ENCODE measurements at regions not wholly inside any gene's neighbourhood (a gene's known extent, or its start where the extent isn't known, plus 50 kb on each side); places are given as distances from the start of the nearest gene placed in this dataset.

- no peak for DNase-seq
These were observed 890.5 kb downstream of the JRKL start for GRCh38 chr11:97280347-97280746.

DNA sequence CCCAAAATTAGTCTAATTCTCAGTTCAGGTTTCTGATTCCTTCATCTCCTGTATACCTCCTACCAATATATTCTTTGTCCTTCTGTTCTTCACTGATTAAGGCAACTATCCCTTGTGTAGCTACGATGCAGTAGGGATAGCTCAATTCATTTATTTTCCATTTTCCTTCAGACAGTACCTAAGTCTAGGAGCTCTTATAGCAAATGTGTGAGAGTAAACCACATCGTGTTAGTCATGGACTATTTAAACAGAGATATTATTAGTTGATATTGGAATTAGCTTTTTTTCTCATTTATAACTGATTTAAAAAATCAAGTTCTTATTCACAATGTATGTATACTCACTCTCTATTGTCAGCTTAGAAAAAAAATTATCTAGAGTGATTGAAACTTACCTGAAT is 900.0 kb downstream of the JRKL start:
- no peak for DNase-seq

DNA sequence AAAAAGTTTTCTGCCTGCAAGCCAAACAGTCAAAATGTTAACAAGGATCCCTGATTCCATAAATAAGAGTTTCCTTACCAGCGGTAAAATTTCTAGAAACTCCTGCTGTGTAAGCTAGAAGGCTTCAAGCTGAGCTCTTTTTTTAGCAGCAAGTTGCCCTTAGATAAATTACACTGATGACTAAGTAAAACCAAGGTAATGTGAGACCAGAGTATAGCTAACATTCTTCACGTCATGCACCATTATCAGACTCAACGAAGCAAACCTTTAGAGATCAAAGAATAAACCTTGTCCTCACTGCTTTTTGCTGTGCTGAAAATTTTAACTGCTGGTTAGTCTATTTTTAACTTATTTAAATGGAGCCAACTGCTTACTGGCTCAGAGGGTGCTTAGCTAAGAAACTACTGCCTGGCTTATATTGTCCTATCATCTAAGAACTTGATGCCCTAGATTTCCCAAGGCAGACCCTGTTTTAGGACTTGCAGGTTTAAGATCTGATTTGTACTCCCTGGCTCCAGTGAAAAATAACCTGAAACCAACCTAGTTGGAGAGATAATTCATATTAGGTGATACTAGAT is 900.7 kb downstream of the JRKL start:
- DNase-seq: peak; percentile 38

GRCh38 chr11:97296301-97296700 is 906.5 kb downstream of the JRKL start:
- DNase-seq: no peak

DNA sequence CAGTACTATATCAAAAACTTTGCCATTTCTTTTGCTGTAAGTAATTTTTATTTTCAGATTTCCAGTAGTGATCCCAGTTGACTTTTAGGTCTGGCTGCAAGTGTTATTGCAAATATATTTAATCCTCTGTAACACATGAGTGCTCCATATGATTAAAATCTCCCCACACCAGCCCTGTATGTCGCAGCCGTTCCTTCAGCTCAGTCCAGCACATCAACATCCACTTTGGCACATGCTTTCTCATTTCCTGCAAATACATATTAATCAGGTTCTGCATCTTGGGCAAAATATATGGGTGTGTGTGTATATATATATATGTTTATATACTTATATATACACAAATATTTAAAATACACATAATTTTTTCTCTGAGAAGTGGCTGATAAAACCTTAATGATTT is 919.5 kb downstream of the JRKL start:
- no peak for DNase-seq

DNA sequence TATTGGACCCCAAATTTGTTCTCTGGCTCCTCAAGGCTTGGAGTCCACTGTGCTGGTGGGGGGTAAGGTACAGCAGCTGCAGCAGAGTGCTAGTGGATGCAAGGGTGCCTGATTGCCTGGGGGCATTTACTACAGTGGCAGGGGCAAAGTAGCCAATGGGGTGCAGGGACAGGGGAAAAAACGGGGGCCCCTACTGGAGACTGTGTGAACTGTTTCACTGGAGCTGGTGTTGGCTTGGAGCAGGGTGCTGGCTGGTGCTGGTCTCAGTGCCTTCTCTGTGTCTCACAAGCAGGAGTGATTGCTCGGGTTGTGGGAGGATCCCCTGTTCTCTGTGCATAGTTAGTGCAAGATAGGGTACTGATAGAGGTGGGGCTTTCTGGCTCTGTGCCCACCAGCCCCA is 935.9 kb downstream of the JRKL start:
- no peak for DNase-seq

DNA sequence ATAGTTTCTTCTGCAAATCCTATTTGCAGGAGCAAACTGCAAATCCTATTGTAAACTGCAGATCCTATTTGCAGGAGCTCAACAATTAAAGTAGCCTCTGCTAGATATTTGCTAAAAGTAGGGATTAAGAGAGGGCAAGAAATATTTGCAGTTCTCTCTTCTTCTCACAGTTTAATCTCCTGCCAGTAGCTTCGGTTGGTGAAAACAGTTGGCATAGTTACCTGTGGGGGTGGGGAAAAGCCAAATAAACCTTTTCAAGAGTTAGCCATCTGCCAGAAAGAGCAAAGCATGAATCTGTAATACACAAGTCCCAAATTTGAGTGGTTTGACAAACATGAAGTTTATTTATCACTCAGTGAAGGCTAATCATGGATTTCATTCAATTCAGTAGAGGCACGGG is 942.5 kb downstream of the JRKL start:
- no peak for DNase-seq

GRCh38 chr11:97336064-97336463 is 946.3 kb downstream of the JRKL start:
- no peak for DNase-seq

GRCh38 chr11:97345032-97345431 is 955.2 kb downstream of the JRKL start:
- DNase-seq: no peak

GRCh38 chr11:97349201-97349600 is 959.4 kb downstream of the JRKL start:
- DNase-seq: no peak

DNA sequence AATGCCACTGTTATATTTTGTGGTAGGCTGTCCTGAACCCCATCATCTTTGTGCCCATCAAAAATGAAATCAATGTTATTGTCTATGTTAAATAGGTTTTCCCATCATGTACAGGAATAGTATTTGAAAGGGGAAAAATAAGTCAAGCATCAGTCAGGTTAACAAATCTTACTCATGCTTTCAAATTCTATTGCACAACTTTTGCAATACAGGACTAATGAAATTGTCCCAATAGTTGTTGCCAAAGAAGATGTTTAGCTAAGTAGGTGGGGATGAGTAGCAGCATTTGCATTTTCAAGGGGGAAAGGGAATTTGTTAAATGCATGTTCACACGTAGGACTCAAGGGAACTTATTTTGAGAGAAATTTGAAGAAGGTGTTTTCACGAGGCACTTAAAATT is 962.1 kb downstream of the JRKL start:
- DNase-seq: no peak

DNA sequence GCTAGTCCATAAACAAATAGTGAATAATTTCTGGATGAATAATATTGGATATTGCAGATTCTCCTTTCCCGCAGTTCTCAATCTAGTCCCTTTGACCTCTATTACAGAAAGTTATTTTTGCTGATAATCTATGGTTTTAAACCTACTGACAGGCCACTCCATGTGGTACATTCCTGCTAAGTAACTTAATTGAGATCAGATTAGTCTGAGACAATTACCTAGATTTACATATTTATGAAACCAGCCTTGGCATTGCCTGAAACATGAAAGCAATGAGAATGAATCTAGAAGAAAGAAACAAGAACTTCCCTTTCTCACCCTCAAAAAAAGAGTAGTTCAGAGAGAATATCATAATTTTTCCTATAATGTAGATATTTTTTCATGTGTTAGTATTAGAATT is 964.2 kb downstream of the JRKL start:
- no peak for DNase-seq

DNA sequence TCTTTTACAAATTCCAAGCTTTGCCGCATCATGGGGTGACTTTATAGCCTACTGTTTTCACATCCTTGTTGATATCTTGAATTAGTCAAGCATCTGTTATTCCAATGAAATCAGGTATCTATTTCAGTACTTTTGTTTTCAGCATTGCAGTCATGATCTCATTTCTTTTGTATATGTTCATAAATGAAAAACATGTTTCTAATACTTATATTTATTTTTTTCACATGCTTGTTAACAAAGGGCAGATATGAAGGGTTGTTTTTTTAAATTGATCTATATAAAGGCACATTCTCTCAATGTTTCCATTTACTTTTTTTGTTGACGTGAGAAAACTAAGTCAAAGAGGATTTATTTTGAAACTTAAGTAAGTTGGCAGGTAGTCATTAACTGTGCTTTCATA is 964.8 kb downstream of the JRKL start:
- DNase-seq: no peak

DNA sequence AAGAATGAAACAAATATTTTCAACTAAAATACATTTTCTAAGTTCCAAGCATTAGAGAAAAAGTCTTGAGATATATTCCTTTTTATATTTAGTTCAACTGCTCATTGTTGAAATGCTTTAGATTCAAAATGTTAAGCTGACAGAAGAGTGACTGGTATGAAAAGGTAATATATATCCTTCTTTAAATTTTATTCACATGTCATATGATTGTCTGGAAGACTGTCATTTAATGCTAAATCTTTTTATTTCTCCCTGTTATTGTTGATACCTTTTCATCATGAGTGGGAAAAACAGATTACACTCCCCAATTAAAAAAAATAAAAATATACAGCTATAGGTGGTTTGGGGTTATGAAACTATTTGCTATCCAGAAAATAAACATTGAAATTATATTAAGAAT is 965.4 kb downstream of the JRKL start:
- no peak for DNase-seq

DNA sequence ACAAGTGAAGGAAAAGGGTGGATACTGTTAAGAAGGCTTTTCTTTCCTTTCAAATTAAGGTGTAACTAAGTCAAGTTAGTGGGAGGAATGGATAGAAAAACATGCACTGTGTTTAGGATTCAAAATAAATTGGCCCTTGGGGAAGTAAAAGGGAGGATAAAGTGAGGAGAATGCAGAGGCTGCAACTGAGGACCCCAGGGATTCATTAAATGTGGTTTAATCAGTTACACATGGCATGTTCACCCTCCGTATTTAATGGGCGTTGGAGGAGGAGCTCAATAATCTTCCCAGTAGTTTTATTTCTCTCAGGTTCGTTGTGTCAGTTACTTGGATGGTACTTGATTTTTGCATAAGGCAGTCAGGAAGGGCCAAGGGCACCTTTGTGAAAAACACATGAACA is 966.3 kb downstream of the JRKL start:
- peak; percentile 15 for DNase-seq

GRCh38 chr11:97359016-97359415 is 969.2 kb downstream of the JRKL start:
- no peak for DNase-seq

- DNase-seq: no peak
These were observed 972.1 kb downstream of the JRKL start for GRCh38 chr11:97361812-97362378.

GRCh38 chr11:97363331-97363730 is 973.5 kb downstream of the JRKL start:
- DNase-seq: no peak

GRCh38 chr11:97364047-97364446 is 974.2 kb downstream of the JRKL start:
- no peak for DNase-seq

- no peak for DNase-seq
These were observed 977.7 kb downstream of the JRKL start for GRCh38 chr11:97367406-97368083.

DNA sequence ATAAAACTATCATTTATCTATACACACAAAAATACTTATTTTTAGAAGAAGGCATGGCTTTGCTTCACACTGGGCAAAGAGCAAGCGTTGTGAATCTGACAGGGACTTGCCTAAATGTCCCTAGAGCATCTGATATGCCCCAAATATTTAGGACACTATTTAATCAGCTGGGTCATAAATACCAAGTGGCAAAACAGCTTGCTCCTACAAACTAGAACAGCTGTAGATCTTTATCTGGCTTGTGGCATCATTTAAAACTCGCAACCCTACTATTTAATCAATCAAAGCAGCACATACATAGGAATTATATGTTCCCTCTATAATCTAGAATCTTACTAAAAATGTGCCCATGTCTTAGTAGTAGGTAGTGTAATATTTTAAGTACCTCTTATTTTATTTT is 999.5 kb downstream of the JRKL start:
- no peak for DNase-seq

DNA sequence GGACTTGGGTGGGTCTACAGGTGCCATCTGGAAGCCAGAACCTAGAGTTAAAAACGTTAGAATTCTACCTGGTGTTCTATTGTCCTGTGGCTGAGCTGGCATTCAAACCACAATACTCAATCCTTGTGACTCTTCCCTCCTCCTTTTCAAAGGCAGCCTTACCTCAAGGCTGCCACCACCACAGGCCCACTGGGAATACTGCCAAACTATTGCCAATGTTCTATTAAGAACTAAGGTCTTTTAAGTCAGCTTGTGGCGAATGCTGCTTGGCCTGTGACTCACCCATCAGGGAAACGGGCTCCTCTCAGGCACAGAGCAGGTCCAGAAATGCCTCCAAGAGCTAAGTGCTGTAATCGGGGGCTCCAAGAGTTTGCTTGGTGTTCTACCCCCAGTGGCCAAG is 1008.4 kb downstream of the JRKL start:
- no peak for DNase-seq

DNA sequence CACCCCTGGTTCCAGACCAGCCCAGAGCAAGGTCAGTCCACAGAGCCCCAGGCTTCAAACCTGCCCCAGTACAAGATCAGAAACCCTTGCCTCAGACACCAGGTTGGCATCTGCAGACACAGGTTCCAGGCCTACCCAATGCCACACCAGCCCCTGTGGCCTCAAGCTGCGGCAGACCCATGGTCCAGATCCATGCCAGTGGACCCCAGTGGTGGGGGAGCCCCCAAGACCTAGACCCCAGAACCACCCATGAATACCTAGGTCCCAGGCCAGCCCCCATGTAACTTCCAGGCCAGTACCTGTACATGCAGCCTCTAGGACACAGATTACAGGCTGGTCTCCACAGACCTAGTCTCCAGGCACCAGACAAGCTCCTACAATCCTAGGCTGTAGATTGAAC is 1019.3 kb downstream of the JRKL start:
- no peak for DNase-seq

- no peak for DNase-seq
These were observed 1025.0 kb downstream of the JRKL start for GRCh38 chr11:97414801-97415200.

All from renal pelvis (tissue), 1 donor.